HepG2 (cell line): ENCODE measurements at regions not wholly inside any gene's neighbourhood (a gene's known extent, or its start where the extent isn't known, plus 50 kb on each side); places are given as distances from the start of the nearest gene placed in this dataset.

Experiments
- ATAC-seq: fragments of 200-7000 bp; cut with Tn5 transposase; 3 replicates; pipeline ENCODE4 v1.9.1; 2020; ENCODE audit warnings: mild to moderate bottlenecking, moderate library complexity
- BruUV-seq: library from RNA; stranded (reverse); fragments of 400-500 nt; replicated peaks from 2 replicates; lab custom pipeline; 2021; lab: Mats Ljungman, UMichigan
- CTCF ChIA-PET: fragments of 300-600 bp; formaldehyde crosslinking; extraction: SDS; loops from one replicate; lab custom pipeline; 2021; ENCODE audit warnings: low total read pairs, inconsistent platforms, low intra/inter-chr PET ratio; lab: Yijun Ruan, JAX
- POLR2A ChIA-PET: fragments of 350-600 bp; sonication (Branson Sonifier 250); formaldehyde crosslinking; loops from one replicate; lab custom pipeline; 2020; ENCODE audit warnings: antibody characterized with exemption, inconsistent platforms; lab: Yijun Ruan, JAX
- DNase-seq: peaks from one replicate; pipeline ENCODE4 v3.0.0-alpha.2; 2015; ENCODE audit warnings: low spot score
- FAIRE-seq: peaks from 3 replicates; lab custom pipeline; 2011; peaks lifted over from hg19 to GRCh38; lab: Jason Lieb, UNC
- H2AFZ ChIP-seq: one replicate; pipeline ENCODE4 v1.6.1; 2011; ENCODE audit warnings: low read length, inconsistent platforms
- H3K27ac ChIP-seq: fragments of 300-600 bp; 3 replicates; pipeline ENCODE4 v1.8.0; 2011; ENCODE audit warnings: mixed run types, mild to moderate bottlenecking, mixed read lengths, low read length, inconsistent platforms; ENCODE audit not compliant: insufficient read depth; ENCODE audit errors: extremely low read length
- H3K27me3 ChIP-seq, 2 experiments: fragments of 200-600 bp in 1 of 2; 2 replicates in 1 of 2; 3 replicates in 1 of 2; pipeline versions ENCODE4 v1.6.0 to v1.8.0; 2011; ENCODE audit warnings: low read length in 2 of 2, mild to moderate bottlenecking in 2 of 2, moderate library complexity in 2 of 2, inconsistent platforms in 1 of 2; ENCODE audit not compliant: insufficient read depth in 2 of 2, control insufficient read depth in 1 of 2
- H3K36me3 ChIP-seq, 2 experiments: fragments of 200-600 bp in 1 of 2; replicated peaks in 1 of 2; 2 replicates in 1 of 2; 3 replicates in 1 of 2; pipeline versions ENCODE4 v1.5.1 to v1.8.0; 2011; ENCODE audit warnings: low read length in 2 of 2, inconsistent platforms in 1 of 2; ENCODE audit not compliant: insufficient read depth in 2 of 2, control insufficient read depth in 1 of 2
- H3K4me1 ChIP-seq: 2 replicates; pipeline ENCODE4 v1.5.1; 2012; ENCODE audit warnings: low read length, inconsistent platforms; ENCODE audit not compliant: insufficient read depth
- H3K4me2 ChIP-seq: 2 replicates; pipeline ENCODE4 v1.6.0; 2011; ENCODE audit warnings: low read depth, low read length, inconsistent platforms
- H3K4me3 ChIP-seq, 3 experiments: fragments of 200-600 bp in 1 of 3; sonication (generic), shearing (Covaris generic) in 1 of 3; replicated peaks in 1 of 3; 2 replicates each; pipeline ENCODE4 v1.5.1; 2011 to 2016; ENCODE audit warnings: low read length in 3 of 3, inconsistent platforms in 2 of 3, low read depth in 2 of 3, mild to moderate bottlenecking in 2 of 3, control low read depth in 1 of 3, mixed read lengths in 1 of 3; ENCODE audit not compliant: insufficient read depth in 1 of 3
- H3K79me2 ChIP-seq: one replicate; pipeline ENCODE4 v1.6.1; 2011; ENCODE audit warnings: low read length, inconsistent platforms; ENCODE audit not compliant: insufficient read depth
- H3K9ac ChIP-seq: 2 replicates; pipeline ENCODE4 v1.6.0; 2011; ENCODE audit warnings: mild to moderate bottlenecking, low read depth, low read length, inconsistent platforms; ENCODE audit not compliant: insufficient read depth
- H3K9me3 ChIP-seq: 2 replicates; pipeline ENCODE4 v1.5.1; 2012; ENCODE audit warnings: mild to moderate bottlenecking, low read length
- H4K20me1 ChIP-seq: 2 replicates; pipeline ENCODE4 v1.6.0; 2011; ENCODE audit warnings: inconsistent platforms, mild to moderate bottlenecking, low read length, moderate library complexity; ENCODE audit not compliant: insufficient read depth
- CBX2 ChIP-seq, 2 experiments: fragments of 200-600 bp in 1 of 2; sonication (generic); formaldehyde crosslinking in 1 of 2; IDR thresholded peaks; 2 replicates each; pipeline versions ENCODE4 v1.7.0 to v1.8.1; 2018 to 2022; ENCODE audit warnings: low read depth in 2 of 2, low read length in 1 of 2, mild to moderate bottlenecking in 1 of 2, missing genetic modification reagents in 1 of 2
- GABPB1 ChIP-seq: IDR thresholded peaks from 2 replicates; pipeline ENCODE4 v1.6.1; 2016; ENCODE audit warnings: mild to moderate bottlenecking, missing genetic modification reagents, moderate library complexity, missing compliant biosample characterization
- SIN3A ChIP-seq: IDR thresholded peaks from 2 replicates; pipeline ENCODE4 v1.6.1; 2011; ENCODE audit warnings: low read depth, mild to moderate bottlenecking, control low read depth, low read length, borderline replicate concordance
- SKIL ChIP-seq: sonication (generic); formaldehyde crosslinking; IDR thresholded peaks from 2 replicates; pipeline ENCODE4 v1.8.0; 2022; ENCODE audit warnings: missing genetic modification reagents, mild to moderate bottlenecking, moderate library complexity, borderline replicate concordance
- SP4 ChIP-seq: sonication (generic); formaldehyde crosslinking; IDR thresholded peaks from 2 replicates; pipeline ENCODE4 v1.8.1; 2023; ENCODE audit warnings: mild to moderate bottlenecking, missing genetic modification reagents
- ZKSCAN1 ChIP-seq: fragments of 150-350 bp; IDR thresholded peaks from 2 replicates; pipeline ENCODE4 v1.6.1; 2014; ENCODE audit warnings: low read length
- ZNF510 ChIP-seq: sonication (generic); formaldehyde crosslinking; IDR thresholded peaks from 2 replicates; pipeline ENCODE4 v1.4.0; 2020; ENCODE audit warnings: low read depth, mild to moderate bottlenecking, missing genetic modification reagents
- ZNF562 ChIP-seq: sonication (generic); formaldehyde crosslinking; IDR thresholded peaks from 2 replicates; pipeline ENCODE4 v1.8.0; 2022; ENCODE audit warnings: missing genetic modification reagents, borderline replicate concordance
- ZNF891 ChIP-seq: sonication (generic); formaldehyde crosslinking; IDR thresholded peaks from 2 replicates; pipeline ENCODE4 v1.5.0; 2020; ENCODE audit warnings: mild to moderate bottlenecking, missing genetic modification reagents
- WGBS: methylation state at CpG from one replicate; pipeline ENCODE4 v1.1.6; 2017; ENCODE audit warnings: low lambda C conversion rate; 5-methylcytosine and 5-hydroxymethylcytosine counted together
- in situ Hi-C: cut with HindIII; loops from 2 replicates; pipeline ENCODE4 v1.10.0; 2017; ENCODE audit warnings: low pct_unique_long_range_greater_than_20kb; ENCODE audit not compliant: extremely low pct_ligation_motif_present
- intact Hi-C: fragments of 100-400 bp; cut with micrococcal nuclease; formaldehyde crosslinking; loops from one replicate; pipeline ENCODE4 v1.10.0; 2022; ENCODE audit not compliant: unreplicated experiment
- TF ChIP-seq, protein P1 (sequence below): sonication (generic); formaldehyde crosslinking; IDR thresholded peaks from 2 replicates; pipeline ENCODE4 v1.5.0; 2020; ENCODE audit warnings: missing genetic modification reagents

- TF ChIP-seq ZNF562 (CRISPR knock-in tag): no peak
- TF ChIP-seq, protein P1, sequence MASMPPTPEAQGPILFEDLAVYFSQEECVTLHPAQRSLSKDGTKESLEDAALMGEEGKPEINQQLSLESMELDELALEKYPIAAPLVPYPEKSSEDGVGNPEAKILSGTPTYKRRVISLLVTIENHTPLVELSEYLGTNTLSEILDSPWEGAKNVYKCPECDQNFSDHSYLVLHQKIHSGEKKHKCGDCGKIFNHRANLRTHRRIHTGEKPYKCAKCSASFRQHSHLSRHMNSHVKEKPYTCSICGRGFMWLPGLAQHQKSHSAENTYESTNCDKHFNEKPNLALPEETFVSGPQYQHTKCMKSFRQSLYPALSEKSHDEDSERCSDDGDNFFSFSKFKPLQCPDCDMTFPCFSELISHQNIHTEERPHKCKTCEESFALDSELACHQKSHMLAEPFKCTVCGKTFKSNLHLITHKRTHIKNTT (CRISPR knock-in tag): no peak
- TF ChIP-seq ZNF891 (CRISPR knock-in tag): no peak
- no peak for TF ChIP-seq ZKSCAN1
- no peak for TF ChIP-seq SIN3A
- no peak for TF ChIP-seq SKIL (CRISPR knock-in tag)
- TF ChIP-seq CBX2 (IDR thresholded peaks at IDR 0.05; ENCODE audit: low read depth, low read length): no peak
- TF ChIP-seq CBX2 (CRISPR knock-in tag; IDR thresholded peaks at IDR 0.05; ENCODE audit: low read depth): no peak
- no peak for TF ChIP-seq GABPB1 (CRISPR knock-in tag)
- TF ChIP-seq SP4 (CRISPR knock-in tag): no peak
- TF ChIP-seq ZNF510 (CRISPR knock-in tag): no peak
- FAIRE-seq (no peak), DNase-seq (no peak), ATAC-seq (no peak)
- H3K27me3 ChIP-seq: no peaks in the 10 kb centered on the region
- no peak overlapping the region for H3K4me2 ChIP-seq
- ChIA-PET CTCF (no interaction called here), POLR2A (no interaction called here)
- no peaks in the 10 kb centered on the region for H3K36me3 ChIP-seq
- no peaks in the 10 kb centered on the region for H3K4me1 ChIP-seq
- intact Hi-C loops (no loop called here), in situ Hi-C loops (no loop called here)
- no peak overlapping the region for H3K9ac ChIP-seq
- H2AFZ ChIP-seq: no peak overlapping the region
- H4K20me1 ChIP-seq: no peaks in the 10 kb centered on the region
- 69% methylated on average over 2 of the region's 2 CpGs for WGBS
- no peaks in the 10 kb centered on the region for H3K79me2 ChIP-seq
- H3K9me3 ChIP-seq: no peaks in the 10 kb centered on the region
- H3K27ac ChIP-seq: no peak overlapping the region
- H3K4me3 ChIP-seq: no peak overlapping the region
- no TSS peak for BruUV-seq
These were observed 133.8 kb upstream of the MGAT4C start for GRCh38 chr12:86389949-86390348.
